SK-N-SH (cell line): ENCODE measurements at regions not wholly inside any gene's neighbourhood (a gene's known extent, or its start where the extent isn't known, plus 50 kb on each side); places are given as distances from the start of the nearest gene placed in this dataset.

ENCODE experiments used
- CTCF ChIA-PET: fragments of 300-600, 350-600 bp; formaldehyde crosslinking; extraction: SDS; loops from one replicate; lab custom pipeline; 2021; lab: Yijun Ruan, JAX
- POLR2A ChIA-PET: fragments of 350-600 bp; sonication (Branson Sonifier 250); formaldehyde crosslinking; extraction: SDS; loops from one replicate; lab custom pipeline; 2020; ENCODE audit warnings: antibody characterized with exemption, inconsistent platforms; lab: Yijun Ruan, JAX
- DNase-seq: peaks from one replicate; pipeline ENCODE4 v3.0.0; 2012
- H2AFZ ChIP-seq: fragments of 200-600 bp; sonication (generic); 2 replicates; pipeline ENCODE4 v1.8.1; 2016; ENCODE audit warnings: antibody characterized with exemption, mild to moderate bottlenecking, low read depth
- H3F3A ChIP-seq: fragments of 200-600 bp; sonication (generic); replicated peaks from 2 replicates; pipeline ENCODE3; 2016; ENCODE audit warnings: antibody characterized with exemption, mild to moderate bottlenecking; ENCODE audit not compliant: insufficient read depth
- H3K27ac ChIP-seq, 2 experiments: fragments of 200-500 bp in 1 of 2; fragments of 200-600 bp in 1 of 2; sonication (Bioruptor generic) in 1 of 2; sonication (generic), shearing (Covaris generic) in 1 of 2; 2 replicates each; pipeline versions ENCODE4 v1.5.1 to v1.6.1; 2014 to 2016; ENCODE audit warnings: low read depth in 2 of 2, inconsistent platforms in 1 of 2, low read length in 1 of 2, mild to moderate bottlenecking in 1 of 2, mixed read lengths in 1 of 2
- H3K27me3 ChIP-seq: fragments of 200-600 bp; sonication (generic), shearing (Covaris generic); 2 replicates; pipeline ENCODE4 v1.6.1; 2016; ENCODE audit warnings: mixed run types; ENCODE audit not compliant: insufficient read depth
- H3K36me3 ChIP-seq, 2 experiments: fragments of 200-500 bp in 1 of 2; fragments of 200-600 bp in 1 of 2; sonication (Bioruptor generic) in 1 of 2; sonication (generic) in 1 of 2; replicated peaks in 1 of 2; 2 replicates each; pipeline versions ENCODE3 to v1.5.1; 2014 to 2016; ENCODE audit warnings: low read length in 1 of 2, mild to moderate bottlenecking in 1 of 2; ENCODE audit not compliant: insufficient read depth in 2 of 2, control insufficient read depth in 1 of 2
- H3K4me1 ChIP-seq, 2 experiments: fragments of 200-500 bp in 1 of 2; fragments of 200-600 bp in 1 of 2; sonication (Bioruptor generic) in 1 of 2; sonication (generic), shearing (Covaris generic) in 1 of 2; 2 replicates each; pipeline versions ENCODE4 v1.5.1 to v1.6.1; 2014 to 2016; ENCODE audit warnings: low read depth in 1 of 2, low read length in 1 of 2, mixed run types in 1 of 2; ENCODE audit not compliant: insufficient read depth in 2 of 2, control insufficient read depth in 1 of 2
- H3K4me2 ChIP-seq: fragments of 200-600 bp; sonication (generic), shearing (Covaris generic); 2 replicates; pipeline ENCODE4 v1.6.1; 2017; ENCODE audit warnings: mixed run types
- H3K4me3 ChIP-seq, 2 experiments: fragments of 200-500 bp in 1 of 2; fragments of 200-600 bp in 1 of 2; sonication (Bioruptor generic) in 1 of 2; sonication (generic), shearing (Covaris generic) in 1 of 2; 2 replicates each; pipeline versions ENCODE4 v1.5.1 to v1.8.1; 2014 to 2016; ENCODE audit warnings: low read depth in 2 of 2, inconsistent platforms in 1 of 2, low read length in 1 of 2, mild to moderate bottlenecking in 1 of 2, mixed read lengths in 1 of 2, moderate library complexity in 1 of 2
- H3K79me2 ChIP-seq: fragments of 200-600 bp; sonication (generic); 2 replicates; pipeline ENCODE4 v1.8.1; 2017; ENCODE audit warnings: mild to moderate bottlenecking; ENCODE audit not compliant: insufficient read depth
- H3K9ac ChIP-seq: fragments of 200-600 bp; sonication (generic); 2 replicates; pipeline ENCODE4 v1.6.1; 2017; ENCODE audit warnings: mixed run types
- H3K9me2 ChIP-seq: fragments of 200-600 bp; sonication (generic); 2 replicates; pipeline ENCODE4 v1.6.1; 2017; ENCODE audit warnings: mixed run types
- H3K9me3 ChIP-seq: fragments of 200-600 bp; sonication (generic); 2 replicates; pipeline ENCODE4 v1.6.1; 2017; ENCODE audit warnings: mixed run types, mild to moderate bottlenecking, moderate library complexity
- H4K20me1 ChIP-seq: fragments of 200-600 bp; sonication (generic); 2 replicates; pipeline ENCODE4 v1.6.1; 2017; ENCODE audit warnings: mild to moderate bottlenecking, mixed run types; ENCODE audit not compliant: insufficient read depth
- EP300 ChIP-seq, 2 experiments: IDR thresholded peaks; 2 replicates each; pipeline versions ENCODE4 v1.4.0 to v1.6.1; 2012; ENCODE audit warnings: borderline replicate concordance in 1 of 2, low read depth in 1 of 2, low read length in 1 of 2
- GABPA ChIP-seq: IDR thresholded peaks from 2 replicates; pipeline ENCODE4 v1.4.0; 2012; ENCODE audit warnings: low read depth, mild to moderate bottlenecking
- JUND ChIP-seq: IDR thresholded peaks from 2 replicates; pipeline ENCODE4 v1.4.0; 2012
- NFIC ChIP-seq: IDR thresholded peaks from 2 replicates; pipeline ENCODE4 v1.4.0; 2012; ENCODE audit warnings: borderline replicate concordance
- NRF1 ChIP-seq: IDR thresholded peaks from 2 replicates; pipeline ENCODE4 v1.6.1; 2012; ENCODE audit warnings: low read depth, mild to moderate bottlenecking, low read length
- PBX3 ChIP-seq: IDR thresholded peaks from 2 replicates; pipeline ENCODE4; 2012
- POLR2AphosphoS5 ChIP-seq: IDR thresholded peaks from 2 replicates; pipeline ENCODE4 v1.6.1; 2012; ENCODE audit warnings: low read depth, low read length
- RAD21 ChIP-seq: IDR thresholded peaks from 2 replicates; pipeline ENCODE4 v1.6.1; 2012; ENCODE audit warnings: mild to moderate bottlenecking, low read length
- RCOR1 ChIP-seq: fragments of 150-350 bp; IDR thresholded peaks from 2 replicates; pipeline ENCODE4 v1.6.1; 2017; ENCODE audit warnings: antibody characterized with exemption, low read length
- REST ChIP-seq: IDR thresholded peaks from 2 replicates; pipeline ENCODE4 v1.6.1; 2012; ENCODE audit warnings: mild to moderate bottlenecking, low read depth, low read length, moderate library complexity
- SMC3 ChIP-seq: IDR thresholded peaks from 2 replicates; pipeline ENCODE4 v1.6.1; 2012; ENCODE audit warnings: low read depth, low read length, improper control_type of control experiment
- TAF1 ChIP-seq: IDR thresholded peaks from 2 replicates; pipeline ENCODE4 v1.6.1; 2012; ENCODE audit warnings: low read depth, mild to moderate bottlenecking, low read length, moderate library complexity, borderline replicate concordance
- TCF12 ChIP-seq: IDR thresholded peaks from 2 replicates; pipeline ENCODE4 v1.4.0; 2012
- TEAD4 ChIP-seq: IDR thresholded peaks from 2 replicates; pipeline ENCODE4 v1.4.0; 2012; ENCODE audit warnings: mild to moderate bottlenecking, borderline replicate concordance; ENCODE audit not compliant: insufficient read depth
- WGBS: methylation state at CpG from one replicate; pipeline ENCODE4 v1.1.6; 2017; ENCODE audit warnings: low lambda C conversion rate; 5-methylcytosine and 5-hydroxymethylcytosine counted together

- TF ChIP-seq REST = no peak
- no peak for TF ChIP-seq GABPA
- no peak for TF ChIP-seq TAF1
- TF ChIP-seq SMC3 = no peak
- peak; percentile 23; the same call in 1 of the 2 replicates for TF ChIP-seq NFIC
- peak in 1 of 2 experiments; percentile 68; a peak in 1 of 4 replicates for TF ChIP-seq EP300 (IDR thresholded peaks at IDR 0.05; ENCODE audit: borderline replicate concordance in 1 of 2, low read depth in 1 of 2, low read length in 1 of 2)
- no peak for TF ChIP-seq NRF1
These were observed 62.0 kb upstream of the WDR75 start (continued) for GRCh38 chr2:189379287-189379630.

- peak overlapping the region; percentile 59 for H3K9ac ChIP-seq
- peak overlapping the region; percentile 84 to 85 for H3K27ac ChIP-seq
- TF ChIP-seq JUND (0 out of 2 replicates have a peak, but pooled peaks have one; percentile 9), PBX3 (peak; percentile 48; the same call in 1 of the 2 replicates), TEAD4 (peak; percentile 56; the same call in 1 of the 2 replicates), RAD21 (no peak), POLR2AphosphoS5 (no peak), TCF12 (peak; percentile 77), GABPA (no peak), RCOR1 (no peak)
- H3K4me2 ChIP-seq = peak overlapping the region; percentile 62
- H3K79me2 ChIP-seq = no peaks in the 10 kb centered on the region
- H3K36me3 ChIP-seq = no peaks in the 10 kb centered on the region
- 62% methylated on average over 1 of the region's 1 CpG for WGBS
- H3K9me3 ChIP-seq = no peaks in the 10 kb centered on the region
- no peaks in the 10 kb centered on the region for H3K9me2 ChIP-seq
- no peaks in the 10 kb centered on the region for H3K27me3 ChIP-seq
- no peak overlapping the region for H3K4me3 ChIP-seq
- H3K4me1 ChIP-seq = peaks cover 0 to 9% of the 10 kb centered on the region in 2 experiments; a peak in 2 of 4 replicates
- peak overlapping the region; percentile 42; the same call in 1 of the 2 replicates for H2AFZ ChIP-seq
- DNase-seq = no peak
- POLR2A ChIA-PET = no interaction called here
- no peaks in the 10 kb centered on the region for H4K20me1 ChIP-seq
- CTCF ChIA-PET = interaction anchor here (0.6 to 2.8 kb wide), 2 partner anchors 32 to 307 kb away, joined by 3 to 8 read pairs; no protein-coding TSS in a partner anchor
- peaks cover 29% of the 10 kb centered on the region for H3F3A ChIP-seq
These were observed 61.5 kb upstream of the WDR75 start for GRCh38 chr2:189379731-189380261.
